ENCODE measurements at regions not wholly inside any gene's neighbourhood (a gene's known extent, or its start where the extent isn't known, plus 50 kb on each side); places are given as distances from the start of the nearest gene placed in this dataset.

- TF ChIP-seq CTCF (IDR thresholded peaks at IDR 0.05): no peak
- TF ChIP-seq POLR2A (IDR thresholded peaks at IDR 0.05): no peak
Observed at GRCh38 chr2:234423884-234424283, 73.0 kb downstream of the ARL4C start.

Data from thyroid gland (tissue), 4 donors.